ENCODE measurements at regions not wholly inside any gene's neighbourhood (a gene's known extent, or its start where the extent isn't known, plus 50 kb on each side); places are given as distances from the start of the nearest gene placed in this dataset.

- no peak for TF ChIP-seq POLR2A (IDR thresholded peaks at IDR 0.05; ENCODE audit: low read depth, low read length)
- no peak for TF ChIP-seq POLR2AphosphoS5 (IDR thresholded peaks at IDR 0.05; ENCODE audit: low read depth, low read length)
Observed at GRCh38 chr12:47509398-47509851, 196.4 kb downstream of the RPAP3 start.
